HCEC 1CT (cell line): ENCODE measurements at regions not wholly inside any gene's neighbourhood (a gene's known extent, or its start where the extent isn't known, plus 50 kb on each side); places are given as distances from the start of the nearest gene placed in this dataset.
"Not testable (repeated sequence)": the region's sequence is repeated elsewhere in the genome, so short reads cannot be mapped to it uniquely, and the experiment has no call there.

Source experiments
- DNase-seq: peaks from one replicate; pipeline ENCODE4 v3.0.0-alpha.2; 2017

DNA sequence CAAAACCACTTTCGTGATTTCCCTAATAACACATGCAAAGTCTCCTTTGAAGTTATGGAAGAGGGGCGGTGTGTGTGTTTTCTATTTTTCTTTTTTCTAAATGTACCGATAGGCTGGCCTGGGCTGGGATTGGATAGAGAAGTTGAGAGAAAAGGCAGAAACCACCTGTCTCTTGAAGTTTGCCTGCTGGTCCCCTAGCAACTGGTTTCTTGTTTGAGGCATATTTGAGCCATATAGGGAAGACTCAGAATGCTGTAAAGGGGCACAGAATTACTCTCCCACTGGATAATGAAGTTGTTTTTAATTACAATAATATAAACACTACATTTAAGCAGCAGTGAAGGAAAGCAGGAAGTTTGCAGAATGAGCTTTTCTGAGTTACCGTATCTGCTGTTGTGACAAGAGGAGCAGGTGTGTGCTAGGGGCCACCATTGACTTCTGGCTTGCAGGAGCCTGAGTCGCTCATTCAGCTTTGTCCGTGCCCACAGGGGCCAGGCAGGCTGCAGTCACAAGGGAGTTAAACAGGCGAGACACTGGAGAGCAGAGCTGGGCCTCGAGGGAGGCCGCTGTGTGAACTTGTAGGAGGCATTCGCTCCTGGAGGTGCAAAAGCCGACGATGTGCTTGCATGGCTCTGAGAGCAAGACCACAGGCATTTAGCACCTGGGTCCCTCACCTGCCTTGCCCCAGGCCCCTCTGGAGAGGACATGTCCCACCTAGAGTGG lies 173.8 kb upstream of the RGS6 start:
- DNase-seq: no peak

GRCh38 chr14:71762575-71762974 lies 169.7 kb upstream of the RGS6 start:
- no peak for DNase-seq

DNA sequence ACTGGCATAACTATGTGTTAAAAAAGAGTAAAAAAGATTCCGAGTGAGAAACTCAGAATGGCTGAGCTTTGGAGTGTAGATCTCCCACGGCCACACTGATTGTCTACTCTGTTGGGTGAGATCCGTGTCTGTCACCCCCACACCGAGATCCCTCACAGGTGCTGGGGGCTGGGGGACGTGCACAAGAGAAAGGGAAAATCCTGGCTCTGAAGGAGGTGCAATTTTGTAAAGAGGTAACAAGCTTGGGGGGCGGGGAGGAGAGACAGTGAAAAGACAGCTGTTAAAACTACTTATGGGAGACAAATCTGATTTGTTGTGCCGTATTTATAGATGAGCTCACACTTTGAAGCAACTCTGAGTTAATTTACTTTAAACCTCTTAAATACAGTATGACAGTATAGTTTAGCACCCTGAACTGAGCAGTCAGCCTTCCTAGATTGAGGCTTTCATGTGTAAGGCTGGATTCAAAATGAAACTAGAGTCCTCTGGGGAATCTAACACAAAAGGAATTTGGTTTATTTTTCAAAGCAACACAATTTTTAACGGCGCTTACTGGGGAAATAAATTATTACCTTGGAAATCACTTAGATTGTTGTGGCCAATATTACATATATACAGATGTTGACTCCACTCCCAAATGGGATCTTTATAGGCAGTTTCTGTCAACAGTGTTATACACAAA lies 167.4 kb upstream of the RGS6 start:
- DNase-seq: no peak

DNA sequence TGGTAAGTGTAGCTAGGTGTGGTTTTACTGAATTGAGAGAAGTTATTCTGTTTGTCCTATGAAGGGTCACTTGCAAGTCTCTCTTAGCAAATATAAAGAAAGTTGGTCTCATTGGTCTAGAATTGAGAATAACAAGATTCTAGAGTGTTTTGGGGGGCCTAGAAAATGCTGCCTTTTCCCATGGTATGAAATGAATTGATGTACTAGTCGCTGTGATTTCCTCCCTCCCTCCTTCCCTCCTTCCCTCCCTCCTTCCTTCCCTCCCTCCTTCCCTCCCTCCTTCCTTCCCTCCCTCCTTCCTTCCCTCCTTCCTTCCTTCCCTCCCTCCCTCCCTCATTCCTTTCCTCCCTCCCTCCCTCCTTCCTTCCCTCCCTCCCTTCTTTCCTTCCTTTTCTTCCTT lies 166.7 kb upstream of the RGS6 start:
- no peak for DNase-seq

DNA sequence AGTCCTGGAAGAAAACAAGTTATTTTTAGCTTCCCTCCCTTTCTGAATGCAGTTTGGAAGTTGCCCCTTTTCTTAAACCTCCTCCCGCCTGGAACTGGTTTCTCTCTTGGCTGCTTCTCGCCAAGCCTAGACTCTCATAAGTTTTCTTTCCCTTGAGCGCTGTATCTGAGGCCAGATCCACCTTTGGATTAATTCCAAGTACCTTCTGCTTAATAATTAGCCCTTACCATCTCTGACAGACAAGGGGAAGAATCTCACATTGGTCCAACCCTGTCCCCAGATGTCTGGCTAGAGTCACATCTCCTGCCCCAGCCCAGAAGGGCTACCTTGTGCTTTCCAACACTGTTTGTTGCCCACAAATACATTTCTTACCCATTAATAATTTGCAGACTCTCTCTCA lies 161.8 kb upstream of the RGS6 start:
- DNase-seq: no peak

GRCh38 chr14:71771421-71771820 lies 160.8 kb upstream of the RGS6 start:
- DNase-seq: not testable (repeated sequence)

DNA sequence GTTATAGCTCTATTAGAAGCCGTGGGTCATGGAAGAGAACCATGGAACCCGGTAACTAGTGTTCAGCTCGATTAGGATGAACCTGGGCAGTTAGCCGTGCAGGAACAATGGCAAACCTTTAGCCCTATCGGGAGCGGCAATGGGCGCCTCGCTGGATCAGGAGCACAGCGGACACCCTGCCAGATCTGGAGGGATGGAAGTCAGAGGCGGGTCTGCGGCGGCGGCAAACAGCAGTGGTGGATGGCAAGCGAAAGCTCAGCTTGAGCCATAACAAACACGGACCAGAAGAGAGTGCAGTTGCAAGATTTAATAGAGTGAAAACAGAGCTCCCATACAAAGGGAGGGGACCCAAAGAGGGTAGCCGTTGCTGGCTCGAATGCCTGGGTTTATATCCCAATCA lies 160.2 kb upstream of the RGS6 start:
- DNase-seq: not testable (repeated sequence)

GRCh38 chr14:71773898-71774481 lies 158.2 kb upstream of the RGS6 start:
- DNase-seq: no peak

DNA sequence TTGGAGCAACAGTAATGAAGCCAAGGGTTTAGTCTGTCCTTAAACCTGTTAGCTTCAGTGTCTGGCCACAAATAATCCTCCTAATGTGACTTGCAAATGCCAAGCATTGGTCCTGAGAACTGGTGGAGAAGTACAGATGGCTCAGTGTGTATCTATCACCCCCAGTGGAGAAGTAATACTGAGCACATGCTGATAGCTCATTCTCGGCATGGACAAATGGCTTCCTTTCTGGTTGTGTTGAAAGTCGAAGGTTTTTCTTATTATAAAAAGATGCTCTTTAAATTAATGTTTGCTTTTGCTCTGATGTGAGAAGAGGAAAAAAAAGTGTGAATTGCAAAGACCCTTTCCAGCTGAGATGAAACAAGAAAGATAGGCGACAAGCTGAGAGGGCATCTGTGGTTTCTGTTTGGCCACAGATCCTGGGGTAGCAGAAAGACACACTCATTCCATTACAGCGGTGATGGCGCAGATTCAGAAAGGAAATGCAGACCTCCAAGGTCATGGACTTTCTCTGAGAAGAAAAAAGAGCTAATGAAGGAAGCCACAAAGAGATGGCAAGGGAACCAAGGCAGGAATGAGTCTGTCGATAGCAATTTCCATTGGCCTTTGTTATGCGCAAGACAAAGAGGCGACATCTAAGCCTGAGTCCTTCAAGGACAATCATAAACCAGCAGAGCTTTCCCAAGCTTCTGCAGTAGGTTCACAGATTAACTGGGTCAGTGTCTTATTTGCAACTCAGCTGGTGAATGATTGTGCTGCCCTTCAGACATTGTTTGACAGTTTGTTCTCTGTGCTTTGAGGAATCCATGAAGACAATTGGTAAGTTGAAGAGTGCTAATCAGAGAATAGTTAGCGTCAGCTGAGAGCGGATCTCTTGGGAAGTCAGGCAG lies 155.5 kb upstream of the RGS6 start:
- DNase-seq: no peak

DNA sequence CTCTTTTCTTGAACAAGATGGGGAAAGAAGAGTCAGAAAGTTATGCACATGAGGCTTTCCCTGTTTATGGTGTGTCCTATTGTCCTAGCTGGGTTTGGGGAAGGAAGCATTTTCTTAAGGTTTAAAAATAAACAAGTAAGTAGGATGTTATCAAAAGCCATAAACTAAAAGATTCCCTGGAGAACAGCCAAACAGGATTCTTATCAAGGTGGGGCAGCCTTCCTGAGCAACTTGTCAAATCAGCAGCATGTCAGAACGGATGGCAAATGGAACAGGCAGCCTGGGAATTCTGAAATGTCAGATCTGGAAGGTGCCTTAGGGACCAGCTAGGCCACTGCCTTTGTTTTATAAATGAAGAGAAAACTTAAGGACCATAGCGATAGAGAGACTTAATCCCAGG lies 152.2 kb upstream of the RGS6 start:
- DNase-seq: no peak

- no peak for DNase-seq
Measured at GRCh38 chr14:71780822-71781221, 151.4 kb upstream of the RGS6 start.

DNA sequence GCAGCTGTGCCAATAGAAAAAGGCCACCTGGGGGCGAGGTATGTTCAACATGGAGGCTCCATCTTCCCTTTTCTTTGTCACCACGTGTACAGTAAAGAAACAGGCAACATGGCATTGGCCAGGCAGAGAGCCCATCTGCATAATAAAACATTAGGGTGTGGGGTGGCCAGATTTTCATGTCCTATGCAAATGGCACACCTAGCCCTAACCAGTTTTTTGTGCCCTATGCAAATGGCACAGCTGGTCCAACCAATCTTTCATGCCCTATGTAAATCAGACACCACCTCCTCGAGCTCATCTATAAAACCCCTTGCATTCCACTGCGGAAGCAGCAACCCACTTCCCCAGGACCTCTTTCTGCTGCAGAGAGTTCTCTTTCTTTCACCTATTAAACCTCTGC lies 149.1 kb upstream of the RGS6 start:
- DNase-seq: no peak

DNA sequence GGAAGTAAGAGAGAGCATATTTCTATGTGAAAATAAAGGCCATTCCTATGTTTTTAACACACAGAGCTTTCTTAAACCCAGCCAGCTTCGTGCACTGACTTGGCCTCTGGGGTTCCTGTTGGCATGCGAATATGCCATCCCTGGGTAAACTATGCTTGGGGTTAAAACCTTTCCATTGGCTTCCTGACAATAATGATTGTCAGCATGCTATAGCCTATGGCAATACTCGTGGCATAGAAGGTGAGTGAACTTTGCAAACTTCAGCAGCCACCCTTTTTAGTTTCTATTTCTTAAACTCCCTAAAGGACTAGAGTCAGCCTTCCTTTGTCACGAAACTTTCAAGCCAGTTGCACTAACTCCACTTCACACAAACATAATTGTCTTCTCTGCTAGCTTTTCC lies 148.4 kb upstream of the RGS6 start:
- DNase-seq: no peak

DNA sequence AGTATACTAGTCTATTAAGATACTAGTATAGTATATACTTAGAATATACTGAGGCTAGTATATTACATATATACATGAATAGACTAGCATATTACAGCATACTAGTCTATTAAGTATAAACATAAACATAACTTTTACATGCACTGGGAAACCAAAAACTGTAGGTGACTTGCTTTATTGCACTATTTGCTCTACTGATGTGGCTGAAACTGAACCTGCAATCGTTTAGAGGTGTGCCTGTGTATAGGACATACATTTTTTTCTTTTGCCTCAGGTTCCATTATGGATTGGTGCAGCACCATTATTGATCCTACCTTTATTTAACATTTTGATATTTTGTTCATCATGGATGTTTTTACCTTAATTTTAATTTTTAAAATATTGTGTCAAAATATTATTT lies 143.2 kb upstream of the RGS6 start:
- no peak for DNase-seq

DNA sequence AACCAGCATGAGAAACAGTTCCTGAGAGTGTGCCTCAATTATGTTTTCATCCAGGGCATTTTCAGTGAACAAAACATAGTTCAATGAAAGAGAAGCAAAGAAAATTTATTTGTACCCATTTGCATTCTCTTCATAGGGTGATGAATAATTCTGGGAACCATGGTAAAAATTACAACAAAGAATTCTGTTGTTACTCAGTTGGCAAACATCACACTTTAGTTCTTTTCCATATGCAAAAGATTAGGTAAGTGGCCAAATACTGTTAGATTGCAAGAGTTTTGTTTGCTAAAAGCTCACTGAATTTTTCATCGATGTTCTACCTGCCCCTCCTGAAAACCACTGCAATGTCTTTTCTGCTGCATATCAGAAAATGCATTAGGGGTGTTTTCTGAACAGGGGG lies 132.4 kb upstream of the RGS6 start:
- DNase-seq: no peak

DNA sequence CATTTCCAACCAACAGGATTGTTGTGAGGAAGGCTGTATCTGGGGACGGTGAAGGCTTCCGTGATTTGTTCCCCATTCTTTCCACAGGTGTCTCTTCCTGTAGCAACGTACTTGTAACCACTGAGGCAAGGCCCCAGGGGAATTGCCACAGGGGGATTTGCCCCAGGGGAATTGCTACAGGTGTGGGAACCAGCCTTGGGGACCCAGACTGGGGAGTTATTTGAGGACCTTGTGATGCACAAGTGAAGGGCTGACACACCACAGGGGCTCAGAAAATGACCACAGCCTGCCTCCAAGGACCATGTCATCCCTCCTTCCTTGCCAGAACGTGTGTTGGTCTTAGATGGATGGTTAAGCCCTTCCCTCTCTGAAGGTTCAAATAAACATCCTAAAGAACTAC lies 131.4 kb upstream of the RGS6 start:
- no peak for DNase-seq

DNA sequence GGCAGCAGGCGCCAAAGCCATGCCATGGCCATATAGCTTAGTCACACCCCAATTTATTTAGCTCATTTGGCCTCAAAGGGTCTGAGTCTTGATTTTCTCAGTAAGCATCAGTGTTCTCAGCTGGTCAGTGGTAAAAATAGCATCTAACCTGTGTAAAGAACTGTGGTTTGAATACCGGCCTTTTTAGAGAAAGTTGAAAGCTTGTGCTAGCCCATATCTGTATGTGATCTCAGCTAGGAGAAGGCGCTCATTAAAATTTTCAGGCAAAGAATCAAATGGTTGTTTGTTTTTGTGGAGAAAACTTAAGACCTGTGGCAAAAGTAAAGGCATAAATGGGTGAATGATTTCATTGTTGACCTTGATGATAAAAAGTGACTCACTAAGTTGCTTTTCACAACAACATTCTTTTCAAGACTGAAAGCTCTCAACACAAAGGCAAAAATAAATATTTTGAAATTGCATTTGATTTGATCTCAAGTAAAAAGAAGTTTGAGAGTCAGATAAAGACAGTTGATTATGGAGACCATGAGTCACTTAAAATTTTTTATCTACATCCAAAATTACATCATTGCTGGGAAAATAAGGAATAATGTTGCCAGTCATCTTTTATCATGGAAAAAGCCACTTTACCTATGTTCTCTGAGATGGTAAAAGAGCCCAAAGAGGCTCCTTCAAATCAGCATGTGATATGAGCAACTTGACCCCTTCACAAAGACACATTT lies 128.5 kb upstream of the RGS6 start:
- DNase-seq: peak; percentile 22

GRCh38 chr14:71804992-71805391 lies 127.2 kb upstream of the RGS6 start:
- no peak for DNase-seq

DNA sequence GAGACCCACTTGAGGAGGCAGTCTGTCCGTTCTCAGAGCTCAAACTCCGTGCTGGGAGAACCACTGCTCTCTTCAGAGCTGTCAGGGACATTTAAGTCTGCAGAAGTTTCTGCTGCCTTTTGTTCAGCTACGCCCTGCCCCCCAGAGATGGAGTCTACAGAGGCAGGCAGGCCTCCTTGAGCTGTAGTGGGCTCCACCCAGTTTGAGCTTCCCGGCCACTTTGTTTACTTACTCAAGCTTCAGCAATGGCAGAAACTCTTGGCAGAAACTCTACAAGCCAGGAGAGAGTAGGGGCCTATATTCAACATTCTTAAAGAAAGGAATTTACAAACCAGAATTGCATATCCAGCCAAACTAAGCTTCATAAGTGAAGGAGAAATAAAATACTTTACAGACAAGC lies 125.2 kb upstream of the RGS6 start:
- DNase-seq: not testable (repeated sequence)

DNA sequence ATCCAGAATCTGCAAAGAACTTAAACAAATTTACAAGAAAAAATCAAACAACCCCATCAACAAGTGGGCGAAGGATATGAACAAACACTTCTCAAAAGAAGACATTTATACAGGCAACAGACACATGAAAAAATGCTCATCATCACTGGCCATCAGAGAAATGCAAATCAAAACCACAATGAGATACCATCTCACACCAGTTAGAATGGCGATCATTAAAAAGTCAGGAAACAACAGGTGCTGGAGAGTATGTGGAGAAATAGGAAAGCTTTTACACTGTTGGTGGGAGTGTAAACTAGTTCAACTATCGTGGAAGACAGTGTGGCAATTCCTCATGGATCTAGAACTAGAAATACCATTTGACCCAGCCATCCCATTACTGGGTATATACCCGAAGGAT lies 121.4 kb upstream of the RGS6 start:
- not testable (repeated sequence) for DNase-seq

GRCh38 chr14:71812693-71813092 lies 119.5 kb upstream of the RGS6 start:
- DNase-seq: no peak

- DNase-seq: no peak
Measured at GRCh38 chr14:71815110-71815509, 117.1 kb upstream of the RGS6 start.

- DNase-seq: no peak
Measured at GRCh38 chr14:71824816-71825215, 107.4 kb upstream of the RGS6 start.
